ENCODE measurements at regions not wholly inside any gene's neighbourhood (a gene's known extent, or its start where the extent isn't known, plus 50 kb on each side); places are given as distances from the start of the nearest gene placed in this dataset.
"Not testable (repeated sequence)": the region's sequence is repeated elsewhere in the genome, so short reads cannot be mapped to it uniquely, and the experiment has no call there.

GRCh38 chr18:23311351-23312121, 141.6 kb upstream of the RIOK3 start:
- peak; percentile 82 for DNase-seq (ENCODE audit: low spot score)

GRCh38 chr18:23313379-23313778, 139.7 kb upstream of the RIOK3 start:
- DNase-seq (ENCODE audit: low spot score), result no peak

DNA sequence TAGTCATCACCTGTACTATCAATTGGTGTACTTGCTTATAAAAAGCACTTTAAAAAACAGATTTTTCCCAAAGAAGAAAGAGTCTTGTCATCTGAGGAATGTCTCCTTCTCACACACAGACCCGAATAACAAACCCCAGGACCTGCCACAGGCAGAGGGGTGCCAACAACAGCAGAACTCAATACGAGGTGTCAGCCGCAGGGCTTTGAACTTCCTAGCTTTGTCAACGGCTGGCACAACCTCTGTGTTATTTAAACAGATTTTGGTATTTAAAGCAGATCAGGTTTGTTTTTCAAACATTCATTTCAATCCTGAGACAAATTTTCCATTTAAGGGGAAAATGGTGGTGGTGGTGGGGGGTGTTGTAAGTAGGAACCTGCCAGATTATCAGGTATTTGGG, 138.4 kb upstream of the RIOK3 start:
- no peak for DNase-seq (ENCODE audit: low spot score)

- no peak for DNase-seq (ENCODE audit: low spot score)
Observed at GRCh38 chr18:23316316-23316715, 136.8 kb upstream of the RIOK3 start.

GRCh38 chr18:23316988-23317387, 136.1 kb upstream of the RIOK3 start:
- DNase-seq (ENCODE audit: low spot score), result no peak

- no peak for DNase-seq (ENCODE audit: low spot score)
Observed at GRCh38 chr18:23317975-23318675, 135.0 kb upstream of the RIOK3 start.

DNA sequence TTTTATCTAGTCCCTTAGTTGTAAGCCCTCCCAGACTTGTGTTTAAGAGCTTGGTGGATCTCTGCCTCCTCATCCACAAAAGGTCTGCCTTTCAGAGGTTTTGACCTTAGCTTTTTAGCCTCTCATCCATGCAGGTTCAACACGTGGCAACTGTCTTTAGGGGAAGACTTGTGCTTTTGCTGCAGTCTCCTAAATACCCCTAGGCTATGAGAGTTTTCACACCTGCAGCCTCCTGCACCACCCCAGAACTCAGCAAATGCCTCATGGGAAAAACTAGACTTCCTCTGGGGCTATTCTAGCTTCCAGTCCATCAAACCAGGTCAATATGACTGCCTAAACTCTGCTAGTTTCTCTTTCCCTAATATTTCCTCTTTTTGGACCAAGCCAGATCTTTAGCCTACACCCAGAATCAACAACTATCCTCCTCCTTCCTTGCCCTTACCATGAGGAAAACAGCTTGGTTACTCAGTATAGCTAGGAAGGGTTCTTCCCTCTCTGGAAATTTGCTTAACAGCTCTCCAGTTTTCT, 132.3 kb upstream of the RIOK3 start:
- no peak for DNase-seq (ENCODE audit: low spot score)

DNA sequence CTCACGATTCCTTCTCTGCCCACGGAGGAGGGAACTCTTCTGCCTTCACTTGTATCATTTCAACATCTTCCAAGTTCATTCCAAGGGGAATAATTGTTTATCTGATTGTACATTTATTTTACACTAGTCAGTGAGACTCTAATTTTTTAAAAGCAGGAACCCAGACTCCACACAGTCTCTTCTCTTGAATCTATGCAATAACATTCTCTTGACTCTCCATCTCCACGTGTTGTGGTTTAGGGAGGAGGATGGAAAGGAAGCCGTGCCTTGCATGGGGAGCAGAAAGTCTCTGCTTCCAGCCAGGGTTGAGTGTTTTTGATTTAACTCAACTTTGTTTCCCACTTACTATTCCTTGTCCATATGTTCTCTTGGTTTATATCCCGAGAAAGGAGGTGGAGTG, 131.1 kb upstream of the RIOK3 start:
- no peak for DNase-seq (ENCODE audit: low spot score)

DNA sequence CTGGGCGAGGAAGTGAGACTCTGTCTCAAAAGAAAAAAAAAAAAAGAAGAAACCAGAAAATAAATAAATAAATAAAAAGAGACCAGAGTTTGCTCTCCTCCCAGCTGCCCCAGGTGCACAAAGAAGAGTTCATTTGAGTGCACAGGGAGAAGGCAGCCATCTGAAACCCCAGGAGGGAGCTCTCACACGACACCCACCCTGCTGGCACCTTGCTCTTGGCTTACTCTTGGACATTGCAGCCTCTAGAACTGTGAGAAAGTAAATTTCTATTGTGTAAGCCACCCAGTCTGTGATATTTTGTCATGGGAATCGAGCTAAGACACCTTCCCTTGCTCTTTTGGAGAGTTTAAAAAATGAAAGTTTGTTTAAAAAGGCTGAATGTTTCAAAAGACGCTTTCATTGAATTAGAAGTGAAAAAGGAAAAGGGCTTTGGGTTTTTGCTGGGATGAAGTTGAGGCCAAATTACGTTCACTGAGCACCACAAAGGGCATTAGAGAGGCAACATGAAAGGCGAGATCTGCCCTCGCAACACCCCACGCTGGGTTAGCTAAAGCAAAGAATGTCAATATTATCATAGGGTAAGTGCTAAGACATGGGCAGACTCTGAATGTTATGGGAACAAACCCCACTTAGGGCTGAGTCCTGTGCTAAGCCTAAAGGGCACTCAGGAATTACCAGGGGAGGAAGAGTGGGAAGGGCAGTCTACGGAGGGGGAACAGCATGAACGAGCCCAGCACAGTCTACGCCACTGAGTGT, 128.9 kb upstream of the RIOK3 start:
- no peak for DNase-seq (ENCODE audit: low spot score)

GRCh38 chr18:23324861-23325260, 128.2 kb upstream of the RIOK3 start:
- DNase-seq (ENCODE audit: low spot score), result no peak

- DNase-seq (ENCODE audit: low spot score), result not testable (repeated sequence)
Observed at GRCh38 chr18:23329671-23330070, 123.4 kb upstream of the RIOK3 start.

- DNase-seq (ENCODE audit: low spot score), result no peak
Observed at GRCh38 chr18:23330423-23330822, 122.7 kb upstream of the RIOK3 start.

- no peak for DNase-seq (ENCODE audit: low spot score)
Observed at GRCh38 chr18:23331091-23331920, 121.8 kb upstream of the RIOK3 start.

DNA sequence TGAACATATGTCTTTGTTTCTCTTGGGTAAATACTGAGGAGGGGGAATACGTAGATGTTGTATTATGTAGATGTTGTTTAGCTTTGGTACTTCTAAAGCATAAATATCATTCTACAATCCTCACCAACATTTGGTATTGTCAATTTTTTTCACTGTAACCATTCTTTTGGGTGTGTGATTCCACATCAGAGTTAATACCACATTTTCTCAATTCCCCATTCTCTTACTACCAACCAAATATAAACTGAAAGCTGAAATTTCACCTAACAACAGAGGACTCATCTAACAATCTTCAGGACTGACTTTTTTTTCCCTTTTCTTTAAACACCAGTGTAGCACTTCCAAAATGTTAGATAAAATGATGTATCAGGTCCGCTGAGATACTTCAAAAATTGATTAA, 120.7 kb upstream of the RIOK3 start:
- no peak for DNase-seq (ENCODE audit: low spot score)

DNA sequence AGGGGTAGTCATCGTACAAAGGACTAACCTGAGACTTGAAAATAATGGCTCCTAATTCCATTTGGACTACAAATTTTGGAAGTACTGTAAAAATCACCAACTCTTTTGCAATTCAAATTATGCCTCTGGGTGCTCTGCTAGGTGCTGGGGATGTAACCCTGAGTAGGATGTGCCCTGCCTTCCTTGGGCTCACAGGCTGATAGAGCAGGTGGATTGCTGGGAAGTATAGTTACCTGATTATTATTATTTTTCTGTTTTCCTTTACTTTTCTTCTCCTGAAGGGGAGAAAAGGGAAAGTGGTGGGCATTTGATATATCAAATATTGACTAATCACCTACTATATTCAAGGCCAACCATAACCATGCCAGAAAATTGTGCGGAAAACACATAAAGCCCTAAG, 119.3 kb upstream of the RIOK3 start:
- DNase-seq (ENCODE audit: low spot score), result no peak

DNA sequence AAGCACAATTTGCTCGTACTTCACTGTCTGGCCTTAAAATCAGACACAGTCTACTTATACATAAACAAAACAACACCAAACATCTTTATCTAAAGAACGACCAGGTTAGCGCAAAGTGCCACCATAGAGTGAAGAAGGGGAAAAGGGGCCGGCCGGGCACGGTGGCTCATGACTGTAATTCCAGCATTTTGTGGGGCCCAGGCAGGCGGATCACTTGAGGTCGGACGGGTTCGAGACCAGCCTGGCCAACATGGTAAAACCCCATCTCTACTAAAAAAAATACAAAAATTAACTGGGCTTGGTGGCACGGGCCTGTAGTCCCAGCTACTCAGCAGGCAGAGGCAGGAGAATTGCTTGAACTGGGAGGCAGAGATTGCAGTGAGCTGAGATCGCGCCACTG, 118.5 kb upstream of the RIOK3 start:
- no peak for DNase-seq (ENCODE audit: low spot score)

DNA sequence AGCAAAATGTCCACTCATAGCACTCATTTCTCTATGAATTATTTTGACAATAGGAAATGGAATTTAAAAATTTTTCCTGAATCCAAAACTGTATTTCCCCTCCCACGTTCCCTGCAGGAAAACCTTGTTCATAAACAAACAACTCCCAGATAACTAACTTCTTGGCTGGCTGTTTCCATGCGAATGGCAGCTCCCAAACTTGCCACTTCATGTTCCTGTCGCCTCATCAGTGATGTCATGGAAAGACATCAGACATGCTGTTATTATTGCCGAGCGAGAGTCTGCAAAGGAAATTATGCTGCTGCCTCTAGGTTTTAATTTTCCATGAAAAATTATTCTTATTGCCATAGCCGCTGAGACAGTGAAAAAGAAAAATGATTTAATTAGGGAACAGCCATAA, 117.0 kb upstream of the RIOK3 start:
- DNase-seq (ENCODE audit: low spot score), result peak; percentile 65

- no peak for DNase-seq (ENCODE audit: low spot score)
Observed at GRCh38 chr18:23337599-23338444, 115.3 kb upstream of the RIOK3 start.

DNA sequence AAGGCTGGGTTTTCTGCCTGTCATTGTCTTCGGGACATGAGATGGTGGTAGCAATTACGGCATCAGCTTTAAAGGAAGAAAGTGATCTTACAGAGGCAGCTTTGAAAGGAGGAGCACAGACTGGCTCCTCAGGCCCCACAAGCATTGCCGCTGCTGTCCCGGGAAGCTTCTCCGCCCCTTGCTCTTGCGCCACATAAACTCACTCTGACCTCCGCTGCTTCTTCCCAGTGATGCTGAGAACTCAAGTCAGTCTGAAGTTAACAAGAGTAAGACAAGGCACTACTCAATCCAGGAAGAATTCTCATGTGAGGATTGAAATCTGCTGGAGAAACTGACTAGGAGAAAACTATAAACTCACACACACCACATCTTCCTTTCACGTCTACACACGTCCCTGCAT, 112.4 kb upstream of the RIOK3 start:
- no peak for DNase-seq (ENCODE audit: low spot score)

DNA sequence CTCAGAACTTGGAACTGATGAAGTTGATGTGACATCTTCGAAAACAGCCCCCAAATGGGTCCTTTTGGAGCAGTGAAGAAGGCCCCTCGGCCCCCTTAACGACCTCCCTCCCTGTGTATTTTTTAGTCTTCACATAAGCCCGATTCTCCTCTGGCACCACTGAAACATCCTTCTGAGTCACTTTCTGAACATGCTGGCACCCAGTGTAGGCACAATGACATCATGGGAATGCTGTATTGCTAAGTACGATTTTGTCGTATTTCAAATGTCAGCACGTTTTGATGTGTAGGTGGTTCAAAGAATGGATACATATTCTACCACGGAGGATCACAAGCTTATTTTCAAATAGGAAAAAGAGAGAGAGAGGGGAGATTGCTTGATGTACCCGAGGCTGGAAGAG, 111.7 kb upstream of the RIOK3 start:
- no peak for DNase-seq (ENCODE audit: low spot score)

DNA sequence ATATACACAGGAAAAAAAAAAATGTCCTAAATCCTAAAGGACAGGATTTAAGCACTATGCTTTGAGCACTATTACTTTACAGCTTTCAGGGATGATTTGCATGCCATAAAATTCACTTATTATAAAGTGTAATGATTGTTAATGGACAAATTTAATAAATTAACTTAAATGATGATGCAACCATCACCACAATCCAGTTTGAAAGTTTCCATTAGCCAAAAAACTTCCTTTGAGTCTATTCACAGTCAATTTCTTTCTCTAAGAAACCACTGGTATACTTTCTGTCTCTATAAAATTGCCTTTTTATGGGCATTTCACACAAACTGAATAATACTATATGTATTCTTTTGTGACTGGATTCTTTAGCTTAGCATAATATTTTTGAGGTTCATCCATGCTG, 111.1 kb upstream of the RIOK3 start:
- no peak for DNase-seq (ENCODE audit: low spot score)
